ENCODE measurements at regions not wholly inside any gene's neighbourhood (a gene's known extent, or its start where the extent isn't known, plus 50 kb on each side); places are given as distances from the start of the nearest gene placed in this dataset.

GRCh38 chr16:86018071-86018470 lies 119.1 kb downstream of the IRF8 start:
- Mint-ChIP-seq H3K27me3 (ENCODE audit: low read depth, unreplicated experiment) (peaks cover 55% of the 10 kb centered on the region), H3K36me3 (ENCODE audit: low read depth, unreplicated experiment) (no peaks in the 10 kb centered on the region), H3K9me3 (ENCODE audit: unreplicated experiment) (peaks cover 21% of the 10 kb centered on the region), H3K4me1 (ENCODE audit: low read depth, unreplicated experiment) (no peaks in the 10 kb centered on the region), H3K4me3 (ENCODE audit: unreplicated experiment) (no peak overlapping the region), H3K27ac (ENCODE audit: unreplicated experiment) (no peak overlapping the region)
- Histone ChIP-seq H3K9me3 (ENCODE audit: insufficient read depth, low read depth, low read length) (peaks cover 10% of the 10 kb centered on the region), H3K4me3 (ENCODE audit: insufficient read depth, low read depth, low read length) (no peak overlapping the region), H2AFZ (ENCODE audit: low read depth, low read length) (no peak overlapping the region), H3K4me2 (ENCODE audit: low read length) (no peak overlapping the region), H3K27me3 (ENCODE audit: insufficient read depth, low read length) (peaks cover 2% of the 10 kb centered on the region), H3K27ac (ENCODE audit: low read depth, low read length) (no peak overlapping the region), H3K36me3 (ENCODE audit: insufficient read depth, low read length) (no peaks in the 10 kb centered on the region), H3K4me1 (ENCODE audit: insufficient read depth, low read length) (no peaks in the 10 kb centered on the region), H3K79me2 (ENCODE audit: insufficient read depth, low read length) (no peaks in the 10 kb centered on the region), H3K9ac (ENCODE audit: low read length) (no peak overlapping the region), H4K20me1 (ENCODE audit: insufficient read depth, low read length) (no peaks in the 10 kb centered on the region)
- no peak for FAIRE-seq
- TF ChIP-seq CTCF (IDR thresholded peaks at IDR 0.05; ENCODE audit: insufficient read depth, low read depth, low read length) (no peak), EZH2 (IDR thresholded peaks at IDR 0.05; ENCODE audit: insufficient read depth, low read length) (no peak)
- DNase-seq (ENCODE audit: low read depth), result no peak

GRCh38 chr16:86018487-86018886 lies 119.5 kb downstream of the IRF8 start:
- H3K27ac ChIP-seq (ENCODE audit: low read depth, low read length), result no peak overlapping the region
- no peaks in the 10 kb centered on the region for H3K79me2 ChIP-seq (ENCODE audit: insufficient read depth, low read length)
- peaks cover 12% of the 10 kb centered on the region for H3K9me3 ChIP-seq (ENCODE audit: insufficient read depth, low read depth, low read length)
- H3K36me3 Mint-ChIP-seq (ENCODE audit: low read depth, unreplicated experiment), result no peaks in the 10 kb centered on the region
- H3K36me3 ChIP-seq (ENCODE audit: insufficient read depth, low read length), result no peaks in the 10 kb centered on the region
- no peak overlapping the region for H3K9ac ChIP-seq (ENCODE audit: low read length)
- TF ChIP-seq EZH2 (IDR thresholded peaks at IDR 0.05; ENCODE audit: insufficient read depth, low read length), result no peak
- TF ChIP-seq CTCF (IDR thresholded peaks at IDR 0.05; ENCODE audit: insufficient read depth, low read depth, low read length), result no peak
- no peak overlapping the region for H3K27ac Mint-ChIP-seq (ENCODE audit: unreplicated experiment)
- no peaks in the 10 kb centered on the region for H3K4me1 ChIP-seq (ENCODE audit: insufficient read depth, low read length)
- no peaks in the 10 kb centered on the region for H3K4me1 Mint-ChIP-seq (ENCODE audit: low read depth, unreplicated experiment)
- H2AFZ ChIP-seq (ENCODE audit: low read depth, low read length), result no peak overlapping the region
- peaks cover 55% of the 10 kb centered on the region for H3K27me3 Mint-ChIP-seq (ENCODE audit: low read depth, unreplicated experiment)
- no peaks in the 10 kb centered on the region for H4K20me1 ChIP-seq (ENCODE audit: insufficient read depth, low read length)
- peaks cover 25% of the 10 kb centered on the region for H3K9me3 Mint-ChIP-seq (ENCODE audit: unreplicated experiment)
- FAIRE-seq, result no peak
- DNase-seq (ENCODE audit: low read depth), result peak; percentile 25
- H3K4me3 Mint-ChIP-seq (ENCODE audit: unreplicated experiment), result no peak overlapping the region
- H3K27me3 ChIP-seq (ENCODE audit: insufficient read depth, low read length), result peaks cover 2% of the 10 kb centered on the region
- no peak overlapping the region for H3K4me2 ChIP-seq (ENCODE audit: low read length)
- H3K4me3 ChIP-seq (ENCODE audit: insufficient read depth, low read depth, low read length), result no peak overlapping the region

GRCh38 chr16:86018941-86019340 lies 120.0 kb downstream of the IRF8 start:
- Histone ChIP-seq H3K27ac (ENCODE audit: low read depth, low read length) (no peak overlapping the region), H3K36me3 (ENCODE audit: insufficient read depth, low read length) (no peaks in the 10 kb centered on the region), H3K9ac (ENCODE audit: low read length) (no peak overlapping the region), H3K27me3 (ENCODE audit: insufficient read depth, low read length) (peaks cover 2% of the 10 kb centered on the region), H2AFZ (ENCODE audit: low read depth, low read length) (no peak overlapping the region), H3K4me2 (ENCODE audit: low read length) (no peak overlapping the region), H4K20me1 (ENCODE audit: insufficient read depth, low read length) (no peaks in the 10 kb centered on the region), H3K4me1 (ENCODE audit: insufficient read depth, low read length) (no peaks in the 10 kb centered on the region), H3K79me2 (ENCODE audit: insufficient read depth, low read length) (no peaks in the 10 kb centered on the region), H3K4me3 (ENCODE audit: insufficient read depth, low read depth, low read length) (no peak overlapping the region), H3K9me3 (ENCODE audit: insufficient read depth, low read depth, low read length) (peaks cover 16% of the 10 kb centered on the region)
- Mint-ChIP-seq H3K4me3 (ENCODE audit: unreplicated experiment) (no peak overlapping the region), H3K4me1 (ENCODE audit: low read depth, unreplicated experiment) (no peaks in the 10 kb centered on the region), H3K27me3 (ENCODE audit: low read depth, unreplicated experiment) (peaks cover 54% of the 10 kb centered on the region), H3K36me3 (ENCODE audit: low read depth, unreplicated experiment) (no peaks in the 10 kb centered on the region), H3K27ac (ENCODE audit: unreplicated experiment) (no peak overlapping the region), H3K9me3 (ENCODE audit: unreplicated experiment) (peaks cover 23% of the 10 kb centered on the region)
- no peak for FAIRE-seq
- DNase-seq (ENCODE audit: low read depth), result no peak
- TF ChIP-seq CTCF (IDR thresholded peaks at IDR 0.05; ENCODE audit: insufficient read depth, low read depth, low read length) (no peak), EZH2 (IDR thresholded peaks at IDR 0.05; ENCODE audit: insufficient read depth, low read length) (no peak)

Data from astrocyte (in vitro differentiated cells and primary cell).